GM23338 (cell line): ENCODE measurements at regions not wholly inside any gene's neighbourhood (a gene's known extent, or its start where the extent isn't known, plus 50 kb on each side); places are given as distances from the start of the nearest gene placed in this dataset.

Experiments used
- ATAC-seq: fragments of 200-7000 bp; cut with Tn5 transposase; 3 replicates; pipeline ENCODE4 v1.9.1; 2020
- DNase-seq: peaks from one replicate; pipeline ENCODE4 v3.0.0-alpha.2; 2015; ENCODE audit warnings: low spot score
- H2AFZ ChIP-seq: fragments of 200-600 bp; sonication (generic); 2 replicates; pipeline ENCODE4 v1.8.0; 2016; ENCODE audit warnings: antibody characterized with exemption, mild to moderate bottlenecking, moderate library complexity
- H3F3A ChIP-seq: fragments of 200-600 bp; sonication (generic); replicated peaks from 2 replicates; pipeline ENCODE4 v1.8.0; 2017; ENCODE audit warnings: antibody characterized with exemption, mixed run types, low read depth
- H3K27ac ChIP-seq: fragments of 200-600 bp; sonication (generic); 2 replicates; pipeline ENCODE4 v1.6.1; 2016; ENCODE audit warnings: low read depth
- H3K27me3 ChIP-seq: fragments of 200-600 bp; sonication (generic); 2 replicates; pipeline ENCODE4 v1.8.0; 2016; ENCODE audit warnings: mild to moderate bottlenecking, mixed run types, moderate library complexity; ENCODE audit not compliant: insufficient read depth
- H3K36me3 ChIP-seq: fragments of 200-600 bp; sonication (generic); 2 replicates; pipeline ENCODE4 v1.8.0; 2016; ENCODE audit warnings: mild to moderate bottlenecking; ENCODE audit not compliant: insufficient read depth
- H3K4me1 ChIP-seq: fragments of 200-600 bp; sonication (generic); 2 replicates; pipeline ENCODE4 v1.8.0; 2016; ENCODE audit warnings: mild to moderate bottlenecking, moderate library complexity; ENCODE audit not compliant: insufficient read depth
- H3K4me2 ChIP-seq: fragments of 200-600 bp; sonication (generic); 2 replicates; pipeline ENCODE4 v1.7.1; 2017; ENCODE audit warnings: mixed run types
- H3K4me3 ChIP-seq: fragments of 200-600 bp; sonication (generic); 2 replicates; pipeline ENCODE4 v1.6.1; 2016; ENCODE audit warnings: mixed run types
- H3K79me2 ChIP-seq: fragments of 200-600 bp; sonication (generic); replicated peaks from 2 replicates; pipeline ENCODE4 v1.8.0; 2017; ENCODE audit warnings: mild to moderate bottlenecking; ENCODE audit not compliant: insufficient read depth
- H3K9me2 ChIP-seq: fragments of 200-600 bp; sonication (generic); 2 replicates; pipeline ENCODE4 v1.8.0; 2017; ENCODE audit not compliant: insufficient read depth
- H4K20me1 ChIP-seq: fragments of 200-600 bp; sonication (generic); replicated peaks from 2 replicates; pipeline ENCODE4 v1.8.0; 2017; ENCODE audit warnings: mild to moderate bottlenecking; ENCODE audit not compliant: insufficient read depth
- H3K27ac Mint-ChIP-seq: 2 replicates; pipeline ENCODE4 v1.8.0; 2020; ENCODE audit warnings: inconsistent platforms, mild to moderate bottlenecking, moderate library complexity, mixed read lengths
- H3K27me3 Mint-ChIP-seq: 3 replicates; pipeline ENCODE4 v1.8.0; 2022; ENCODE audit warnings: low read depth, mild to moderate bottlenecking, moderate library complexity, mixed read lengths, inconsistent platforms; ENCODE audit not compliant: insufficient read depth, poor library complexity
- H3K36me3 Mint-ChIP-seq: 3 replicates; pipeline ENCODE4 v1.8.0; 2021; ENCODE audit warnings: low read depth, mild to moderate bottlenecking, inconsistent platforms, moderate library complexity, mixed read lengths
- H3K4me1 Mint-ChIP-seq: 3 replicates; pipeline ENCODE4 v1.8.0; 2020; ENCODE audit warnings: mild to moderate bottlenecking, inconsistent platforms, mixed read lengths
- H3K4me3 Mint-ChIP-seq: 3 replicates; pipeline ENCODE4 v1.8.0; 2021; ENCODE audit warnings: moderate library complexity, mild to moderate bottlenecking, inconsistent platforms, mixed read lengths
- H3K9me3 Mint-ChIP-seq: 3 replicates; pipeline ENCODE4 v1.8.0; 2020; ENCODE audit warnings: moderate library complexity, mild to moderate bottlenecking, inconsistent platforms, mixed read lengths
- CREB1 ChIP-seq: fragments of 250-450 bp; sonication (Bioruptor Pico); IDR thresholded peaks from 2 replicates; pipeline ENCODE4 v1.5.0; 2020; ENCODE audit warnings: low read depth, mild to moderate bottlenecking, moderate library complexity
- CTCF ChIP-seq, 2 experiments: fragments of 200-600 bp in 1 of 2; sonication (generic) in 1 of 2; conservative IDR thresholded peaks; 2 replicates each; pipeline versions ENCODE4 v1.5.1 to v1.6.1; 2016 to 2017; ENCODE audit warnings: antibody characterized with exemption in 2 of 2, low read depth in 2 of 2, mild to moderate bottlenecking in 2 of 2, moderate library complexity in 1 of 2
- ETS1 ChIP-seq: IDR thresholded peaks from 2 replicates; pipeline ENCODE4 v1.6.1; 2016; ENCODE audit warnings: antibody characterized with exemption
- EZH2 ChIP-seq: fragments of 200-600 bp; sonication (generic); IDR thresholded peaks from one replicate; pipeline ENCODE4 v1.8.0; 2017; ENCODE audit warnings: antibody characterized with exemption, mild to moderate bottlenecking, low read depth; ENCODE audit not compliant: unreplicated experiment
- EZH2phosphoT487 ChIP-seq: fragments of 200-600 bp; sonication (generic); IDR thresholded peaks from one replicate; pipeline ENCODE4 v1.8.1; 2018; ENCODE audit warnings: antibody characterized with exemption; ENCODE audit not compliant: unreplicated experiment
- JUNB ChIP-seq: IDR thresholded peaks from one replicate; pipeline ENCODE4 v1.6.1; 2016; ENCODE audit warnings: antibody characterized with exemption; ENCODE audit not compliant: unreplicated experiment
- NANOG ChIP-seq: IDR thresholded peaks from 2 replicates; pipeline ENCODE4 v1.6.1; 2016; ENCODE audit warnings: antibody characterized with exemption, borderline replicate concordance
- POLR2AphosphoS5 ChIP-seq: IDR thresholded peaks from 2 replicates; pipeline ENCODE4 v1.6.1; 2016; ENCODE audit warnings: antibody characterized with exemption, low read depth
- STAT1 ChIP-seq: IDR thresholded peaks from one replicate; pipeline ENCODE4 v1.6.1; 2016; ENCODE audit warnings: antibody characterized with exemption; ENCODE audit not compliant: unreplicated experiment
- ZNF114 ChIP-seq: fragments of 250-450 bp; sonication (Bioruptor Pico); IDR thresholded peaks from 2 replicates; pipeline ENCODE4 v1.5.0; 2020; ENCODE audit warnings: mild to moderate bottlenecking, moderate library complexity
- ZNF331 ChIP-seq: fragments of 250-450 bp; sonication (Bioruptor Pico); IDR thresholded peaks from 2 replicates; pipeline ENCODE4 v1.5.0; 2020; ENCODE audit warnings: low read depth, mild to moderate bottlenecking, moderate library complexity
- ZNF462 ChIP-seq: fragments of 250-450 bp; sonication (Bioruptor Pico); IDR thresholded peaks from 2 replicates; pipeline ENCODE4 v1.5.0; 2020; ENCODE audit warnings: mild to moderate bottlenecking, moderate library complexity

- TF ChIP-seq CTCF (conservative IDR thresholded peaks at IDR 0.05; ENCODE audit: low read depth in 2 of 2): no peak
These were observed 154.4 kb upstream of the KLF3 start (continued) for GRCh38 chr4:38509551-38509950.

- H3K36me3 Mint-ChIP-seq: 0 out of 3 replicates have a peak, but pooled peaks cover 2% of the 10 kb centered on the region
- H3K4me3 ChIP-seq: no peak overlapping the region
- no peaks in the 10 kb centered on the region; the same call in 1 of the 3 replicates for H3K9me3 Mint-ChIP-seq
- no peak for DNase-seq
- H3K27ac Mint-ChIP-seq: no peak overlapping the region
- H3K27ac ChIP-seq: no peak overlapping the region
- H3K4me1 Mint-ChIP-seq: peaks cover 11% of the 10 kb centered on the region
- H3K4me2 ChIP-seq: no peak overlapping the region
- no peaks in the 10 kb centered on the region for H3K27me3 ChIP-seq
- no peaks in the 10 kb centered on the region for H4K20me1 ChIP-seq
- no peak for ATAC-seq
- H3K9me2 ChIP-seq: peaks cover 13% of the 10 kb centered on the region; the same call in 1 of the 2 replicates
- H3K27me3 Mint-ChIP-seq: peaks cover 6% of the 10 kb centered on the region
- no peaks in the 10 kb centered on the region for H3K79me2 ChIP-seq
- H3K36me3 ChIP-seq: no peaks in the 10 kb centered on the region
- H3K4me1 ChIP-seq: peaks cover 9% of the 10 kb centered on the region
- H2AFZ ChIP-seq: no peak overlapping the region
- no peak overlapping the region for H3K4me3 Mint-ChIP-seq
- no peaks in the 10 kb centered on the region for H3F3A ChIP-seq
- TF ChIP-seq EZH2phosphoT487 (no peak), NANOG (no peak), ZNF462 (no peak), ZNF114 (CRISPR knock-in tag) (no peak), POLR2AphosphoS5 (no peak), ZNF331 (CRISPR knock-in tag) (no peak), STAT1 (no peak), EZH2 (no peak), ETS1 (no peak), CREB1 (CRISPR knock-in tag) (no peak), CTCF (conservative IDR thresholded peaks at IDR 0.05; ENCODE audit: low read depth in 2 of 2) (no peak), JUNB (no peak)
These were observed 153.8 kb upstream of the KLF3 start for GRCh38 chr4:38510201-38510600.
